Panc1 (cell line): ENCODE measurements at regions not wholly inside any gene's neighbourhood (a gene's known extent, or its start where the extent isn't known, plus 50 kb on each side); places are given as distances from the start of the nearest gene placed in this dataset.
"Not testable (repeated sequence)": the region's sequence is repeated elsewhere in the genome, so short reads cannot be mapped to it uniquely, and the experiment has no call there.

Experiments used
- ATAC-seq: fragments of 200-7000 bp; cut with Tn5 transposase; 2 replicates; pipeline ENCODE4 v1.9.1; 2020; ENCODE audit warnings: mild to moderate bottlenecking, moderate library complexity
- BruUV-seq: library from RNA; stranded (reverse); fragments of 400-500 nt; replicated peaks from 2 replicates; lab custom pipeline; 2021; lab: Mats Ljungman, UMichigan
- CTCF ChIA-PET: fragments of 300-600 bp; sonication (Branson Sonifier 250); formaldehyde crosslinking; loops from one replicate; lab custom pipeline; 2022; ENCODE audit warnings: antibody characterized with exemption; lab: Charles Lee
- POLR2A ChIA-PET: fragments of 300-600 bp; sonication (Branson Sonifier 250); formaldehyde crosslinking; loops from one replicate; lab custom pipeline; 2022; ENCODE audit warnings: antibody characterized with exemption; lab: Charles Lee
- DNase-seq: peaks from one replicate; pipeline ENCODE4 v3.0.0-alpha.2; 2010; ENCODE audit warnings: low read depth, low spot score
- H3K27ac ChIP-seq: 2 replicates; pipeline ENCODE4 v1.5.1; 2011; ENCODE audit warnings: mild to moderate bottlenecking, low read length, inconsistent platforms
- H3K27me3 ChIP-seq: fragments of 200-500 bp; sonication (Bioruptor generic); 2 replicates; pipeline ENCODE4 v1.6.0; 2014; ENCODE audit warnings: low read length, inconsistent platforms; ENCODE audit not compliant: control insufficient read depth, insufficient read depth
- H3K36me3 ChIP-seq: fragments of 200-500 bp; sonication (Bioruptor generic); 2 replicates; pipeline ENCODE4 v1.5.1; 2014; ENCODE audit warnings: inconsistent platforms, mild to moderate bottlenecking, low read length, moderate library complexity; ENCODE audit not compliant: control insufficient read depth, insufficient read depth
- H3K4me1 ChIP-seq: 2 replicates; pipeline ENCODE4 v1.5.1; 2011; ENCODE audit warnings: inconsistent platforms, mild to moderate bottlenecking, low read length, moderate library complexity; ENCODE audit not compliant: control insufficient read depth, insufficient read depth
- H3K4me3 ChIP-seq, 2 experiments: 2 replicates each; pipeline ENCODE4 v1.5.1; 2011 to 2012; ENCODE audit warnings: low read depth in 2 of 2, low read length in 2 of 2, mild to moderate bottlenecking in 2 of 2, inconsistent platforms in 1 of 2, moderate library complexity in 1 of 2
- H3K9me3 ChIP-seq: fragments of 200-500 bp; sonication (Bioruptor generic); 2 replicates; pipeline ENCODE4 v1.5.1; 2014; ENCODE audit warnings: low read depth, mild to moderate bottlenecking, inconsistent platforms, low read length, moderate library complexity; ENCODE audit not compliant: control insufficient read depth, insufficient read depth
- in situ Hi-C: cut with HindIII; loops from 2 replicates; pipeline ENCODE4 v1.10.0; 2016; ENCODE audit warnings: low sequenced_read_pairs, low pct_unique_long_range_greater_than_20kb
- intact Hi-C: fragments of 100-400 bp; cut with micrococcal nuclease; formaldehyde crosslinking; loops from one replicate; pipeline ENCODE4 v1.10.0; 2022; ENCODE audit not compliant: unreplicated experiment

GRCh38 chr15:21110187-21110804 lies 244.2 kb upstream of the POTEB2 start:
- H3K9me3 ChIP-seq, intact Hi-C loops, in situ Hi-C loops, DNase-seq, H3K27ac ChIP-seq, POLR2A ChIA-PET, H3K4me3 ChIP-seq, H3K36me3 ChIP-seq, BruUV-seq, ATAC-seq, CTCF ChIA-PET, H3K27me3 ChIP-seq, H3K4me1 ChIP-seq: not testable (repeated sequence)

- intact Hi-C loops, H3K4me3 ChIP-seq, H3K4me1 ChIP-seq, POLR2A ChIA-PET, H3K36me3 ChIP-seq, ATAC-seq, CTCF ChIA-PET, H3K9me3 ChIP-seq, H3K27ac ChIP-seq, DNase-seq, H3K27me3 ChIP-seq, BruUV-seq, in situ Hi-C loops: not testable (repeated sequence)
Measured at GRCh38 chr15:21108384-21108783, 242.3 kb upstream of the POTEB2 start.

DNA sequence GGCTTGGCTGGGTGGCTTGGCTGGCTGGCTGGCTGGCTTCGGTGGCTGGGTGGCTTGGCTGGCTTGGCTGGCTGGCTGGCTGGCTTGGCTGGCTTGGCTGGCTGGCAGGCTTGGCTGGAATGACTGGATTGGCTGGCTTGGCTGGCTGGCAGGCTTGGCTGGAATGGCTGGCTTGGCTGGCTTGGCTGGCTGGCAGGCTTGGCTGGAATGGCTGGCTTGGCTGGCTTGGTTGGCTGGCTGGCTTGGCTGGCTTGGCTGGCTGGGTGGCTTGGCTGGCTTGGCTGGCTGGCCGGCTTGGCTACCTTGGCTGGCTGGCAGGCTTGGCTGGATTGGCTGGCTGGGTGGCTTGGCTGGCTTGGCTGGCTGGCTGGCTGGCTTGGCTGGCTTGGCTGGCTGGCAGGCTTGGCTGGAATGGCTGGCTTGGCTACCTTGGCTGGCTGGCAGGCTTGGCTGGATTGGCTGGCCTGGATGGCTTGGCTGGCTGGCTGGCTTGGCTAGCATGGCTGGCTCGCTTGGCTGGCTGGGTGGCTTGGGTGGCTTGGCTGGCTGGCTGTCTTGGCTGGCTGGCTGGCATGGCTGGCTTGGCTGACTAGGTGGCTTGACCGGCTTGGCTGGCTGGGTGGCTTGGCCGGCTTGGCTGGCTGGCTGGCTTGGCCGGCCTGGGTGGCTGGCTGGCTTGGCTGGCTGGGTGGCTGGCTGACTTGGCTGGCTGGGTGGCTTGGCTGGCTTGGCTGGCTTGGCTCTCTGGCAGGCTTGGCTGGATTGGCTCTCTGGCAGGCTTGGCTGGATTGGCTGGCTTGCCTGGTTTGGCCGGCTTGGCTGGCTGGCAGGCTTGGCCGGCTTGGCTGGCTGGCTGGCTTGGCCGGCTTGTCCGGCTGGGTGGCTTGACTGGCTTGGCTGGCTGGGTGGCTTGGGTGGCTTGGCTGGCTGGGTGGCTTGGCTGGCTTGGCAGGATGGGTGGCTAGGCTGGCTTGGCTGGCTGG lies 241.6 kb upstream of the POTEB2 start:
- CTCF ChIA-PET, H3K4me3 ChIP-seq, H3K27ac ChIP-seq, in situ Hi-C loops, H3K36me3 ChIP-seq, POLR2A ChIA-PET, H3K27me3 ChIP-seq, DNase-seq, intact Hi-C loops, ATAC-seq, H3K4me1 ChIP-seq, H3K9me3 ChIP-seq, BruUV-seq: not testable (repeated sequence)

GRCh38 chr15:21096599-21096998 lies 230.5 kb upstream of the POTEB2 start:
- H3K9me3 ChIP-seq, H3K27me3 ChIP-seq, CTCF ChIA-PET, H3K4me1 ChIP-seq, intact Hi-C loops, DNase-seq, POLR2A ChIA-PET, H3K4me3 ChIP-seq, H3K36me3 ChIP-seq, BruUV-seq, in situ Hi-C loops, ATAC-seq, H3K27ac ChIP-seq: not testable (repeated sequence)

DNA sequence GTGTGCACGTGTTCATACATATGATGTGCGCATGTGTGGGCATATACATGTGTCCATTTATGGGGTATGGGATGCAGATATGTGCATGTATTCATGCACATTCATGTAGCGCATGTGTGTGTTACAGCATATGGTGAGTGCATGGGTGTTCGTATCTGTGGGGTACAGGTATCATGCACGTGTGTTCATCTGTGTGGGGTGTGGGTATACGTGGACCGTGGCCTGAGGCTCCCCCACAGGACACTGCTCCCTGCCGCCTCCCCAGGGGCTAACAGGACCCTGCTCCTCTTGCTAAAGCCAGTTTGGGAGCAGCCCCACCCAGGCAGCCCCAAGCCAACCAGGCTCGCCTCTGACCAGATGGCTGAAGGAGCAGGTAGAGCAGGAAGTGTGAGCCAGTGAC lies 213.4 kb upstream of the POTEB2 start:
- H3K27me3 ChIP-seq, in situ Hi-C loops, POLR2A ChIA-PET, intact Hi-C loops, DNase-seq, ATAC-seq, H3K27ac ChIP-seq, H3K36me3 ChIP-seq, H3K4me3 ChIP-seq, CTCF ChIA-PET, H3K4me1 ChIP-seq, BruUV-seq, H3K9me3 ChIP-seq: not testable (repeated sequence)

DNA sequence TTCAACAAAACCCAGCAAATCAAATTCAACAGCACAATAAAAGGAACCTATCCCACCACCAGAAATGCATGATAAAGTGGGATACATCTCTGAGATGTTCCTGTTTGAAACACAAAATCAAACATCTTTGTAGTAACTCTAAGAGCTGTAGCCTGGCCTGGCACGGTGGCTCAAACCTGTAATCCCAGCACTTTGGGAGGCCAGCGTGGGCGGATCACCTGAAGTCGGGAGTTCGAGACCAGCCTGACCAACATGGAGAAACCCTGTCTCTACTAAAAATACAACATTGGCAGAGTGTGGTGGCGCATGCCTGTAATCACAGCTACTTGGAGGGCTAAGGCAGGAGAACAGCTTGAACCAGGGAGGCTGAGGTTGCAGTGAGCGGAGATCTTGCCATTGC lies 202.8 kb upstream of the POTEB2 start:
- POLR2A ChIA-PET, H3K4me3 ChIP-seq, in situ Hi-C loops, H3K9me3 ChIP-seq, DNase-seq, H3K36me3 ChIP-seq, ATAC-seq, CTCF ChIA-PET, H3K27me3 ChIP-seq, H3K4me1 ChIP-seq, intact Hi-C loops, BruUV-seq, H3K27ac ChIP-seq: not testable (repeated sequence)

GRCh38 chr15:21063512-21063911 lies 197.4 kb upstream of the POTEB2 start:
- ATAC-seq, DNase-seq, BruUV-seq, intact Hi-C loops, H3K4me1 ChIP-seq, H3K27me3 ChIP-seq, H3K27ac ChIP-seq, H3K36me3 ChIP-seq, CTCF ChIA-PET, POLR2A ChIA-PET, in situ Hi-C loops, H3K4me3 ChIP-seq, H3K9me3 ChIP-seq: not testable (repeated sequence)
